GM23338 (cell line): ENCODE measurements at regions not wholly inside any gene's neighbourhood (a gene's known extent, or its start where the extent isn't known, plus 50 kb on each side); places are given as distances from the start of the nearest gene placed in this dataset.
"Not testable (repeated sequence)": the region's sequence is repeated elsewhere in the genome, so short reads cannot be mapped to it uniquely, and the experiment has no call there.

Experiments
- ATAC-seq: fragments of 200-7000 bp; cut with Tn5 transposase; 3 replicates; pipeline ENCODE4 v1.9.1; 2020
- DNase-seq: peaks from one replicate; pipeline ENCODE4 v3.0.0-alpha.2; 2015; ENCODE audit warnings: low spot score
- H2AFZ ChIP-seq: fragments of 200-600 bp; sonication (generic); 2 replicates; pipeline ENCODE4 v1.8.0; 2016; ENCODE audit warnings: antibody characterized with exemption, mild to moderate bottlenecking, moderate library complexity
- H3F3A ChIP-seq: fragments of 200-600 bp; sonication (generic); replicated peaks from 2 replicates; pipeline ENCODE4 v1.8.0; 2017; ENCODE audit warnings: antibody characterized with exemption, mixed run types, low read depth
- H3K27ac ChIP-seq: fragments of 200-600 bp; sonication (generic); 2 replicates; pipeline ENCODE4 v1.6.1; 2016; ENCODE audit warnings: low read depth
- H3K27me3 ChIP-seq: fragments of 200-600 bp; sonication (generic); 2 replicates; pipeline ENCODE4 v1.8.0; 2016; ENCODE audit warnings: mild to moderate bottlenecking, mixed run types, moderate library complexity; ENCODE audit not compliant: insufficient read depth
- H3K36me3 ChIP-seq: fragments of 200-600 bp; sonication (generic); 2 replicates; pipeline ENCODE4 v1.8.0; 2016; ENCODE audit warnings: mild to moderate bottlenecking; ENCODE audit not compliant: insufficient read depth
- H3K4me1 ChIP-seq: fragments of 200-600 bp; sonication (generic); 2 replicates; pipeline ENCODE4 v1.8.0; 2016; ENCODE audit warnings: mild to moderate bottlenecking, moderate library complexity; ENCODE audit not compliant: insufficient read depth
- H3K4me2 ChIP-seq: fragments of 200-600 bp; sonication (generic); 2 replicates; pipeline ENCODE4 v1.7.1; 2017; ENCODE audit warnings: mixed run types
- H3K4me3 ChIP-seq: fragments of 200-600 bp; sonication (generic); 2 replicates; pipeline ENCODE4 v1.6.1; 2016; ENCODE audit warnings: mixed run types
- H3K79me2 ChIP-seq: fragments of 200-600 bp; sonication (generic); replicated peaks from 2 replicates; pipeline ENCODE4 v1.8.0; 2017; ENCODE audit warnings: mild to moderate bottlenecking; ENCODE audit not compliant: insufficient read depth
- H3K9me2 ChIP-seq: fragments of 200-600 bp; sonication (generic); 2 replicates; pipeline ENCODE4 v1.8.0; 2017; ENCODE audit not compliant: insufficient read depth
- H4K20me1 ChIP-seq: fragments of 200-600 bp; sonication (generic); replicated peaks from 2 replicates; pipeline ENCODE4 v1.8.0; 2017; ENCODE audit warnings: mild to moderate bottlenecking; ENCODE audit not compliant: insufficient read depth
- H3K27ac Mint-ChIP-seq: 2 replicates; pipeline ENCODE4 v1.8.0; 2020; ENCODE audit warnings: inconsistent platforms, mild to moderate bottlenecking, moderate library complexity, mixed read lengths
- H3K27me3 Mint-ChIP-seq: 3 replicates; pipeline ENCODE4 v1.8.0; 2022; ENCODE audit warnings: low read depth, mild to moderate bottlenecking, moderate library complexity, mixed read lengths, inconsistent platforms; ENCODE audit not compliant: insufficient read depth, poor library complexity
- H3K36me3 Mint-ChIP-seq: 3 replicates; pipeline ENCODE4 v1.8.0; 2021; ENCODE audit warnings: low read depth, mild to moderate bottlenecking, inconsistent platforms, moderate library complexity, mixed read lengths
- H3K4me1 Mint-ChIP-seq: 3 replicates; pipeline ENCODE4 v1.8.0; 2020; ENCODE audit warnings: mild to moderate bottlenecking, inconsistent platforms, mixed read lengths
- H3K4me3 Mint-ChIP-seq: 3 replicates; pipeline ENCODE4 v1.8.0; 2021; ENCODE audit warnings: moderate library complexity, mild to moderate bottlenecking, inconsistent platforms, mixed read lengths
- H3K9me3 Mint-ChIP-seq: 3 replicates; pipeline ENCODE4 v1.8.0; 2020; ENCODE audit warnings: moderate library complexity, mild to moderate bottlenecking, inconsistent platforms, mixed read lengths
- CREB1 ChIP-seq: fragments of 250-450 bp; sonication (Bioruptor Pico); IDR thresholded peaks from 2 replicates; pipeline ENCODE4 v1.5.0; 2020; ENCODE audit warnings: low read depth, mild to moderate bottlenecking, moderate library complexity
- CTCF ChIP-seq, 2 experiments: fragments of 200-600 bp in 1 of 2; sonication (generic) in 1 of 2; conservative IDR thresholded peaks; 2 replicates each; pipeline versions ENCODE4 v1.5.1 to v1.6.1; 2016 to 2017; ENCODE audit warnings: antibody characterized with exemption in 2 of 2, low read depth in 2 of 2, mild to moderate bottlenecking in 2 of 2, moderate library complexity in 1 of 2
- ETS1 ChIP-seq: IDR thresholded peaks from 2 replicates; pipeline ENCODE4 v1.6.1; 2016; ENCODE audit warnings: antibody characterized with exemption
- EZH2 ChIP-seq: fragments of 200-600 bp; sonication (generic); IDR thresholded peaks from one replicate; pipeline ENCODE4 v1.8.0; 2017; ENCODE audit warnings: antibody characterized with exemption, mild to moderate bottlenecking, low read depth; ENCODE audit not compliant: unreplicated experiment
- JUNB ChIP-seq: IDR thresholded peaks from one replicate; pipeline ENCODE4 v1.6.1; 2016; ENCODE audit warnings: antibody characterized with exemption; ENCODE audit not compliant: unreplicated experiment
- NANOG ChIP-seq: IDR thresholded peaks from 2 replicates; pipeline ENCODE4 v1.6.1; 2016; ENCODE audit warnings: antibody characterized with exemption, borderline replicate concordance
- REST ChIP-seq: IDR thresholded peaks from one replicate; pipeline ENCODE4 v1.6.1; 2018; ENCODE audit warnings: antibody characterized with exemption; ENCODE audit not compliant: unreplicated experiment
- STAT1 ChIP-seq: IDR thresholded peaks from one replicate; pipeline ENCODE4 v1.6.1; 2016; ENCODE audit warnings: antibody characterized with exemption; ENCODE audit not compliant: unreplicated experiment
- ZNF114 ChIP-seq: fragments of 250-450 bp; sonication (Bioruptor Pico); IDR thresholded peaks from 2 replicates; pipeline ENCODE4 v1.5.0; 2020; ENCODE audit warnings: mild to moderate bottlenecking, moderate library complexity
- ZNF331 ChIP-seq: fragments of 250-450 bp; sonication (Bioruptor Pico); IDR thresholded peaks from 2 replicates; pipeline ENCODE4 v1.5.0; 2020; ENCODE audit warnings: low read depth, mild to moderate bottlenecking, moderate library complexity

GRCh38 chr12:100083308-100083707 is 59.4 kb downstream of the BLTP3B start:
- no peaks in the 10 kb centered on the region for H3K4me1 Mint-ChIP-seq
- Histone ChIP-seq H3K4me3 (no peak overlapping the region), H4K20me1 (no peaks in the 10 kb centered on the region), H3K27me3 (no peaks in the 10 kb centered on the region), H3K9me2 (0 out of 2 replicates have a peak, but pooled peaks cover 3% of the 10 kb centered on the region), H3K4me2 (no peak overlapping the region), H3K27ac (no peak overlapping the region), H3K36me3 (peaks cover 40% of the 10 kb centered on the region), H2AFZ (no peak overlapping the region), H3K4me1 (no peaks in the 10 kb centered on the region), H3K79me2 (no peaks in the 10 kb centered on the region), H3F3A (no peaks in the 10 kb centered on the region)
- H3K9me3 Mint-ChIP-seq = peaks cover 35% of the 10 kb centered on the region
- no peak overlapping the region for H3K4me3 Mint-ChIP-seq
- no peak overlapping the region for H3K27ac Mint-ChIP-seq
- TF ChIP-seq ETS1 (no peak), ZNF114 (CRISPR knock-in tag) (no peak), EZH2 (no peak), JUNB (no peak), NANOG (no peak), ZNF331 (no peak), STAT1 (no peak), CREB1 (CRISPR knock-in tag) (no peak), CTCF (conservative IDR thresholded peaks at IDR 0.05; ENCODE audit: low read depth in 2 of 2) (no peak), REST (no peak)
- DNase-seq (no peak), ATAC-seq (no peak)
- H3K27me3 Mint-ChIP-seq = peaks cover 15% of the 10 kb centered on the region
- H3K36me3 Mint-ChIP-seq = peaks cover 53% of the 10 kb centered on the region

- not testable (repeated sequence) for H3K4me3 Mint-ChIP-seq, H3K4me2 ChIP-seq, H3F3A ChIP-seq, H3K27me3 ChIP-seq, H3K4me3 ChIP-seq, H3K79me2 ChIP-seq, H4K20me1 ChIP-seq, H2AFZ ChIP-seq, H3K27ac Mint-ChIP-seq, H3K9me2 ChIP-seq, ATAC-seq, DNase-seq, H3K4me1 Mint-ChIP-seq, H3K4me1 ChIP-seq, H3K27me3 Mint-ChIP-seq
- peaks cover 63% of the 10 kb centered on the region for H3K36me3 Mint-ChIP-seq
- peak overlapping the region; percentile 62; the same call in 1 of the 2 replicates for H3K27ac ChIP-seq
- H3K9me3 Mint-ChIP-seq = peaks cover 35% of the 10 kb centered on the region
- H3K36me3 ChIP-seq = peaks cover 35% of the 10 kb centered on the region
These were observed 63.9 kb downstream of the BLTP3B start for GRCh38 chr12:100078777-100079176.
